K562 (cell line): ENCODE measurements at regions not wholly inside any gene's neighbourhood (a gene's known extent, or its start where the extent isn't known, plus 50 kb on each side); places are given as distances from the start of the nearest gene placed in this dataset.

Experiments
- ATAC-seq: fragments of 200-7000 bp; cut with Tn5 transposase; 3 replicates; pipeline ENCODE4 v1.9.1; 2020; ENCODE audit warnings: moderate library complexity
- BruUV-seq: library from RNA; stranded (reverse); fragments of 400-500 nt; replicated peaks from 2 replicates; lab custom pipeline; 2021; lab: Mats Ljungman, UMichigan
- CTCF ChIA-PET: fragments of 300-600 bp; formaldehyde crosslinking; extraction: SDS; loops from one replicate; lab custom pipeline; 2021; ENCODE audit warnings: low intra/inter-chr PET ratio; lab: Yijun Ruan, JAX
- POLR2A ChIA-PET: fragments of 300-600, 350-650 bp; sonication (Branson Sonifier 250); formaldehyde crosslinking; extraction: SDS; loops from one replicate; lab custom pipeline; 2021; ENCODE audit warnings: antibody characterized with exemption, inconsistent platforms; lab: Yijun Ruan, JAX
- DNase-seq, 4 experiments: peaks; one replicate each; pipeline versions ENCODE4 v3.0.0 to v3.0.0-alpha.2; 2011 to 2018; ENCODE audit warnings: low spot score in 3 of 4, mixed read lengths in 3 of 4; ENCODE audit errors: extremely low read depth in 1 of 4
- FAIRE-seq: peaks from 2 replicates; lab custom pipeline; 2011; peaks lifted over from hg19 to GRCh38; lab: Jason Lieb, UNC
- H2AFZ ChIP-seq: 2 replicates; pipeline ENCODE4 v1.6.0; 2011; ENCODE audit warnings: low read depth, low read length, control low read depth, inconsistent platforms
- H3K27ac ChIP-seq: fragments of 200-600 bp; 3 replicates; pipeline ENCODE4 v1.8.0; 2011; ENCODE audit warnings: low read depth, mild to moderate bottlenecking, control low read depth, inconsistent platforms, low read length, moderate library complexity, mixed read lengths; ENCODE audit errors: extremely low read depth
- H3K27me3 ChIP-seq, 2 experiments: fragments of 300-600 bp in 1 of 2; 2 replicates in 1 of 2; 3 replicates in 1 of 2; pipeline versions ENCODE4 v1.6.0 to v1.8.0; 2011; ENCODE audit warnings: inconsistent platforms in 2 of 2, low read length in 2 of 2, mild to moderate bottlenecking in 1 of 2, mixed read lengths in 1 of 2, moderate library complexity in 1 of 2; ENCODE audit not compliant: control insufficient read depth in 2 of 2, insufficient read depth in 2 of 2
- H3K36me3 ChIP-seq: fragments of 300-600 bp; 3 replicates; pipeline ENCODE4 v1.8.0; 2011; ENCODE audit warnings: mild to moderate bottlenecking, low read length, inconsistent platforms; ENCODE audit not compliant: control insufficient read depth, insufficient read depth
- H3K4me1 ChIP-seq, 2 experiments: fragments of 200-600 bp in 1 of 2; replicated peaks in 1 of 2; 2 replicates in 1 of 2; 3 replicates in 1 of 2; pipeline versions ENCODE4 v1.5.1 to v1.8.0; 2011; ENCODE audit warnings: inconsistent platforms in 2 of 2, low read length in 2 of 2, mild to moderate bottlenecking in 1 of 2, mixed read lengths in 1 of 2, moderate library complexity in 1 of 2; ENCODE audit not compliant: control insufficient read depth in 2 of 2, insufficient read depth in 2 of 2
- H3K4me2 ChIP-seq: 2 replicates; pipeline ENCODE4 v1.6.1; 2011; ENCODE audit warnings: low read length, control low read depth, inconsistent platforms, mixed read lengths; ENCODE audit not compliant: insufficient read depth
- H3K4me3 ChIP-seq: fragments of 200-600 bp; sonication (generic), shearing (Covaris generic); 2 replicates; pipeline ENCODE4 v1.5.1; 2016; ENCODE audit warnings: control low read depth, inconsistent platforms
- H3K79me2 ChIP-seq: fragments of 200-600 bp; 3 replicates; pipeline ENCODE4 v1.8.0; 2011; ENCODE audit warnings: low read length, inconsistent platforms; ENCODE audit not compliant: control insufficient read depth, insufficient read depth
- H3K9ac ChIP-seq, 2 experiments: 2 replicates each; pipeline versions ENCODE4 v1.6.0 to v1.6.1; 2011; ENCODE audit warnings: low read depth in 2 of 2, low read length in 2 of 2, control low read depth in 1 of 2, inconsistent platforms in 1 of 2, mild to moderate bottlenecking in 1 of 2, mixed read lengths in 1 of 2; ENCODE audit not compliant: insufficient read depth in 1 of 2
- H3K9me1 ChIP-seq: one replicate; pipeline ENCODE4 v1.6.0; 2011; ENCODE audit warnings: inconsistent platforms, mild to moderate bottlenecking, low read length, moderate library complexity; ENCODE audit not compliant: control insufficient read depth, insufficient read depth
- H3K9me3 ChIP-seq: replicated peaks from 2 replicates; pipeline ENCODE4 v1.5.1; 2011; ENCODE audit warnings: low read depth, low read length, inconsistent platforms; ENCODE audit not compliant: control insufficient read depth, insufficient read depth
- H4K20me1 ChIP-seq: replicated peaks from 2 replicates; pipeline ENCODE4 v1.6.1; 2011; ENCODE audit warnings: low read length, inconsistent platforms, mixed read lengths; ENCODE audit not compliant: control insufficient read depth, insufficient read depth
- MCM5 ChIP-seq: fragments of 450-650 bp; IDR thresholded peaks from 2 replicates; pipeline ENCODE4 v1.6.1; 2016; ENCODE audit warnings: low read depth
- NUFIP1 ChIP-seq: fragments of 450-650 bp; IDR thresholded peaks from 2 replicates; pipeline ENCODE4 v1.6.1; 2018; ENCODE audit not compliant: partially characterized antibody
- SIN3B ChIP-seq: fragments of 450-650 bp; IDR thresholded peaks from 2 replicates; pipeline ENCODE4 v1.6.1; 2017; ENCODE audit warnings: low read depth, mild to moderate bottlenecking, moderate library complexity
- TAF15 ChIP-seq: fragments of 200-400 bp; formaldehyde crosslinking; IDR thresholded peaks from 2 replicates; pipeline ENCODE4 v1.6.1; 2017; ENCODE audit warnings: mild to moderate bottlenecking, low read depth, low read length, moderate library complexity
- ZBTB40 ChIP-seq, 2 experiments: fragments of 450-650 bp in 1 of 2; sonication (generic) in 1 of 2; formaldehyde crosslinking in 1 of 2; IDR thresholded peaks; 2 replicates each; pipeline versions ENCODE4 v1.7.1 to v1.9.0; 2016 to 2022; ENCODE audit warnings: inconsistent platforms in 1 of 2, mild to moderate bottlenecking in 1 of 2, missing genetic modification reagents in 1 of 2
- WGBS: fragments of 100-300 bp; shearing (Covaris generic); methylation state at CpG from one replicate; pipeline ENCODE4 v1.1.6; 2016; ENCODE audit warnings: low coverage, mixed read lengths; ENCODE audit not compliant: insufficient coverage; ENCODE audit errors: missing lambda C conversion rate; 5-methylcytosine and 5-hydroxymethylcytosine counted together
- in situ Hi-C: fragments of 300-500 bp; cut with MboI; formaldehyde crosslinking; loops from 4 replicates; pipeline ENCODE4 v1.15.0; 2018; ENCODE audit warnings: inconsistent platforms, mixed read lengths
- intact Hi-C: fragments of 100-400 bp; cut with micrococcal nuclease; formaldehyde crosslinking; loops from 2 replicates; pipeline ENCODE4 v1.14.2; 2022

- no peak overlapping the region for H3K4me3 ChIP-seq
- H3K9me3 ChIP-seq: no peaks in the 10 kb centered on the region
- no peak for DNase-seq
- no peaks in the 10 kb centered on the region for H3K27me3 ChIP-seq
- H3K9me1 ChIP-seq: no peaks in the 10 kb centered on the region
- no peaks in the 10 kb centered on the region for H3K36me3 ChIP-seq
- H3K9ac ChIP-seq: no peak overlapping the region
- ChIA-PET POLR2A (interaction anchor here (1.0 kb wide), 1 partner anchor 8 kb away, joined by 6 read pairs; no protein-coding TSS in a partner anchor), CTCF (no interaction called here)
- in situ Hi-C loops: no loop called here
- no peak overlapping the region for H2AFZ ChIP-seq
- H4K20me1 ChIP-seq: peaks cover 33% of the 10 kb centered on the region
- no peak overlapping the region for H3K27ac ChIP-seq
- no peak for TF ChIP-seq MCM5
- no peak for TF ChIP-seq NUFIP1
- WGBS: 98% methylated on average over 7 of the region's 8 CpGs
- no peak overlapping the region for H3K4me2 ChIP-seq
- intact Hi-C loops: no loop called here
- FAIRE-seq: no peak
- no peak for ATAC-seq
- BruUV-seq: no TSS peak
- peaks cover 48% of the 10 kb centered on the region for H3K79me2 ChIP-seq
- peaks cover 0 to 25% of the 10 kb centered on the region in 2 experiments; a peak in 2 of 5 replicates for H3K4me1 ChIP-seq
Measured at GRCh38 chr22:25395468-25395867, 169.0 kb upstream of the GRK3 start.

GRCh38 chr22:25395915-25396314 lies 168.6 kb upstream of the GRK3 start:
- BruUV-seq: no TSS peak
- H3K27ac ChIP-seq: no peak overlapping the region
- peaks cover 0 to 25% of the 10 kb centered on the region in 2 experiments; a peak in 2 of 5 replicates for H3K4me1 ChIP-seq
- peaks cover 53% of the 10 kb centered on the region for H3K79me2 ChIP-seq
- DNase-seq (no peak), ATAC-seq (no peak), FAIRE-seq (no peak)
- ChIA-PET CTCF (no interaction called here), POLR2A (interaction anchor here (1.0 kb wide), 1 partner anchor 8 kb away, joined by 6 read pairs; no protein-coding TSS in a partner anchor)
- H3K27me3 ChIP-seq: no peaks in the 10 kb centered on the region
- peaks cover 28% of the 10 kb centered on the region for H4K20me1 ChIP-seq
- H3K4me2 ChIP-seq: no peak overlapping the region
- WGBS: 82% methylated on average over 3 of the region's 3 CpGs
- no peaks in the 10 kb centered on the region for H3K36me3 ChIP-seq
- in situ Hi-C loops (no loop called here), intact Hi-C loops (no loop called here)
- no peak overlapping the region for H2AFZ ChIP-seq
- H3K9me1 ChIP-seq: no peaks in the 10 kb centered on the region
- no peak overlapping the region for H3K9ac ChIP-seq
- no peak overlapping the region for H3K4me3 ChIP-seq
- no peaks in the 10 kb centered on the region for H3K9me3 ChIP-seq
- no peak for TF ChIP-seq SIN3B
- no peak for TF ChIP-seq ZBTB40 (IDR thresholded peaks at IDR 0.05)
- no peak for TF ChIP-seq ZBTB40 (CRISPR knock-in tag; IDR thresholded peaks at IDR 0.05)
- TF ChIP-seq TAF15: no peak
